ENCODE measurements at regions not wholly inside any gene's neighbourhood (a gene's known extent, or its start where the extent isn't known, plus 50 kb on each side); places are given as distances from the start of the nearest gene placed in this dataset.

DNA sequence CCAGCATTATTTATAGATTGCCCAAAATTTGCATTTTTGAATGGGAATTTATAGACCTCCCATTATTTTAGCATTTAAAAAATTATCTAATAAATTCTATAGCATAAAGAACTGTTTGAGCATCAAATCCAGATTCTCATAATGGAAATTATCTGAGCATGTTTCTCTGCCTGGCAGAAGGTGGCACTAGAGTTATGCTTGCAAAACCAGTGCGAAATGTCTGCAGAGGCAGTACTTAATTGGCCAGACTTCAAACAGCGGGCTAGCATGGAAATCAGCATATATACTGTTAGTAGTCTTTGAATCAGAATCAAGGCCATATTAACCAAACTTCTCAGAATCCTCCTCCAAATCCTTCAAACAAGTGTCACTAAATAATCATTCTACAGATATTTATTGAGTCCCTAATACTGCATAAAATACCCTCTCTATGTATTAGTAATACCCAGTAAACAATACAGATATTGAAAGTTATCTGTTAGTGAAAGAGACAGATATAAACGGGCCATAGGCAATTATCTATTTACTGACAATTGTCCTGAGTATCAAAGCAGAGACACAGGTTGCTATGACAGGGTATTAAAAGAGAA is 78.7 kb upstream of the DCLK2 start:
- in situ Hi-C loops (cut with HindIII; ENCODE audit: extremely low pct_ligation_motif_present, low pct_unique_long_range_greater_than_20kb) = loop anchor here (25.0 kb wide), 1 partner anchor 863 kb away; no protein-coding TSS in a partner anchor

More for the DNA sequence above, 78.7 kb upstream of the DCLK2 start:
- H3K27ac ChIP-seq (ENCODE audit: extremely low read length, insufficient read depth, low read length) = no peak overlapping the region
- peaks cover 12% of the 10 kb centered on the region for H3K4me1 ChIP-seq (ENCODE audit: insufficient read depth, low read length)
- no TSS peak for BruUV-seq (replicated peaks)
- intact Hi-C loops (cut with micrococcal nuclease; ENCODE audit: unreplicated experiment) = loop anchor here (1.0 to 5.0 kb wide), 2 partner anchors 210 to 243 kb away; no protein-coding TSS in a partner anchor
- WGBS (ENCODE audit: low lambda C conversion rate) = 3% methylated on average over 3 of the region's 3 CpGs
- H3K79me2 ChIP-seq (ENCODE audit: insufficient read depth, low read length) = no peaks in the 10 kb centered on the region
- DNase-seq (ENCODE audit: low spot score) = peak; percentile 32
- TF ChIP-seq, protein P1, sequence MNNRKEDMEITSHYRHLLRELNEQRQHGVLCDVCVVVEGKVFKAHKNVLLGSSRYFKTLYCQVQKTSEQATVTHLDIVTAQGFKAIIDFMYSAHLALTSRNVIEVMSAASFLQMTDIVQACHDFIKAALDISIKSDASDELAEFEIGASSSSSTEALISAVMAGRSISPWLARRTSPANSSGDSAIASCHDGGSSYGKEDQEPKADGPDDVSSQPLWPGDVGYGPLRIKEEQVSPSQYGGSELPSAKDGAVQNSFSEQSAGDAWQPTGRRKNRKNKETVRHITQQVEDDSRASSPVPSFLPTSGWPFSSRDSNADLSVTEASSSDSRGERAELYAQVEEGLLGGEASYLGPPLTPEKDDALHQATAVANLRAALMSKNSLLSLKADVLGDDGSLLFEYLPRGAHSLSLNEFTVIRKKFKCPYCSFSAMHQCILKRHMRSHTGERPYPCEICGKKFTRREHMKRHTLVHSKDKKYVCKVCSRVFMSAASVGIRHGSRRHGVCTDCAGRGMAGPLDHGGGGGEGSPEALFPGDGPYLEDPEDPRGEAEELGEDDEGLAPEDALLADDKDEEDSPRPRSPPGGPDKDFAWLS (CRISPR knock-in tag; IDR thresholded peaks at IDR 0.05; ENCODE audit: borderline replicate concordance) = no peak
- TF ChIP-seq CTCF (CRISPR knock-in tag; IDR thresholded peaks at IDR 0.05) (peak; percentile 67), SMC3 (IDR thresholded peaks at IDR 0.05; ENCODE audit: low read length) (0 out of 2 replicates have a peak, but pooled peaks have one; percentile 30), MIXL1 (CRISPR knock-in tag; IDR thresholded peaks at IDR 0.05) (0 out of 2 replicates have a peak, but pooled peaks have one; percentile 20), STAG1 (CRISPR knock-in tag; IDR thresholded peaks at IDR 0.05) (peak; percentile 78), ZNF33A (CRISPR knock-in tag; IDR thresholded peaks at IDR 0.05; ENCODE audit: borderline replicate concordance) (no peak), RAD21 (CRISPR knock-in tag; IDR thresholded peaks at IDR 0.05) (peak; percentile 51; the same call in 1 of the 2 replicates)
- H3K4me3 ChIP-seq (replicated peaks in 1 of 3; ENCODE audit: insufficient read depth in 1 of 3, low read depth in 2 of 3, low read length in 3 of 3) = no peak overlapping the region
- no peak overlapping the region for H3K9ac ChIP-seq (ENCODE audit: insufficient read depth, low read depth, low read length)
- H4K20me1 ChIP-seq (ENCODE audit: insufficient read depth, low read length) = no peaks in the 10 kb centered on the region
- peak; percentile 73 for ATAC-seq
- H2AFZ ChIP-seq (ENCODE audit: low read length) = no peak overlapping the region
- ChIA-PET POLR2A (no interaction called here), CTCF (ENCODE audit: low intra/inter-chr PET ratio, low total read pairs) (interaction anchor here (1.1 to 1.4 kb wide), 2 partner anchors 210 to 244 kb away, joined by 3 read pairs; no protein-coding TSS in a partner anchor)
- H3K4me2 ChIP-seq (ENCODE audit: low read depth, low read length) = no peak overlapping the region
- H3K9me3 ChIP-seq (ENCODE audit: low read length) = no peaks in the 10 kb centered on the region
- peak; percentile 43 for FAIRE-seq
- H3K27me3 ChIP-seq (ENCODE audit: control insufficient read depth in 1 of 2, insufficient read depth in 2 of 2, low read length in 2 of 2) = no peaks in the 10 kb centered on the region; a peak in 1 of 5 replicates
- H3K36me3 ChIP-seq (replicated peaks in 1 of 2; ENCODE audit: control insufficient read depth in 1 of 2, insufficient read depth in 2 of 2, low read length in 2 of 2) = no peaks in the 10 kb centered on the region
